NCI-H82 treated with DMSO at 0.1 percent for 48 hours (cell line): ENCODE measurements at regions not wholly inside any gene's neighbourhood (a gene's known extent, or its start where the extent isn't known, plus 50 kb on each side); places are given as distances from the start of the nearest gene placed in this dataset.

Experiments used
- DNase-seq: peaks from one replicate; lab custom pipeline; 2025; ENCODE audit not compliant: unreplicated experiment; lab: John Stamatoyannopoulos, UW

- DNase-seq, result no peak
Measured at GRCh38 chr7:116445447-116446211, 53.9 kb upstream of the CAV2 start.

- no peak for DNase-seq
Measured at GRCh38 chr7:116446212-116446855, 53.2 kb upstream of the CAV2 start.

GRCh38 chr7:116447436-116447835, 52.1 kb upstream of the CAV2 start:
- DNase-seq, result no peak

- no peak for DNase-seq
Measured at GRCh38 chr7:116447966-116448839, 51.3 kb upstream of the CAV2 start.

GRCh38 chr7:116449441-116449840, 50.1 kb upstream of the CAV2 start:
- no peak for DNase-seq
